H7 (cell line): ENCODE measurements at regions not wholly inside any gene's neighbourhood (a gene's known extent, or its start where the extent isn't known, plus 50 kb on each side); places are given as distances from the start of the nearest gene placed in this dataset.
"Not testable (repeated sequence)": the region's sequence is repeated elsewhere in the genome, so short reads cannot be mapped to it uniquely, and the experiment has no call there.

Experiments
- DNase-seq: peaks from one replicate; pipeline ENCODE4 v3.0.0; 2012
- H3K27me3 ChIP-seq: 2 replicates; pipeline ENCODE4 v1.6.0; 2011; ENCODE audit warnings: mild to moderate bottlenecking, low read length; ENCODE audit not compliant: control insufficient read depth, insufficient read depth
- H3K36me3 ChIP-seq: replicated peaks from 2 replicates; pipeline ENCODE4 v1.5.1; 2011; ENCODE audit warnings: low read length; ENCODE audit not compliant: control insufficient read depth, insufficient read depth
- H3K4me3 ChIP-seq: 2 replicates; pipeline ENCODE4 v1.5.1; 2011; ENCODE audit warnings: low read depth, mild to moderate bottlenecking, control low read depth, low read length, moderate library complexity; ENCODE audit not compliant: insufficient read depth

DNA sequence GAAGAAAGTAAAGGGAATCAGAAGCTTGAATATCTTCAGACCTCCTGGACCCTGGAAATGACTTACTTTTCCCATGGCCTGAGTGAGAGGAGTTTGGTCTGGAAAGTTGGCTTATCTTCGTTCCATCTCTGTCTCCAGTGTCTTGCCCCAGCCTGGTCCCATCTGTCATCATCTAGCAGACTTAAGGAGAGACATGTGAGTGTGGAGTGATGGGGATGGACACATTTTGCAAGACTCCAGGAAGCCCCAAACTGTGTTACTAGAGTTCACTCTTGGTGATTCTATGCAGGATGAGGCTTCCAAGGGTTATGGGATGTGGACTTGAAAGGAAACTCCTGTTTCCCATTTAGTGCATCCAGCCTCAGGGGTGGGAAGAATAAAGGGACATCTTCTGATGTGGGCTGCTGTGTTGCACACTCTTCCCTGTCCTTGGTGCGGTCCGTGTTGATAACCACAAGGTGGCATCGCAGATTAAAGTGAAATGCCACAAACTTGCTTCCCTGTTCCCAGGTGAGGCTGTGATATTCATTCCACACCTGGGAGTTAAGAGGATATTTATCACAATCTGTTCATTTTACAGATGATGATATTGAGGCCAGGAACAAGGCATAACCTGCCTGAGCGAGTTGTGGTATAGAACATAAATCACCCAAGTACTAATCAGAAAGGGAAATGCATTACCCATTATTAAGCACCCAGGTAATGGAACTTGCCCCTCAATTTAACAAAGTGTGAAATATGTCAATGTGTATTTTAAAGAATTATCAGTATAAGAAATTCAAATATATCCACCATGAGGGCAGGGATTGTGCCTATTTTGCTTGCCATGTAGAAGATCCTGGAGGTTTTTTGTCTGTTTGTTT is 269.9 kb upstream of the PAPPA start:
- no peaks in the 10 kb centered on the region for H3K36me3 ChIP-seq
- no peak overlapping the region for H3K4me3 ChIP-seq
- no peaks in the 10 kb centered on the region for H3K27me3 ChIP-seq
- DNase-seq: peak; percentile 4

DNA sequence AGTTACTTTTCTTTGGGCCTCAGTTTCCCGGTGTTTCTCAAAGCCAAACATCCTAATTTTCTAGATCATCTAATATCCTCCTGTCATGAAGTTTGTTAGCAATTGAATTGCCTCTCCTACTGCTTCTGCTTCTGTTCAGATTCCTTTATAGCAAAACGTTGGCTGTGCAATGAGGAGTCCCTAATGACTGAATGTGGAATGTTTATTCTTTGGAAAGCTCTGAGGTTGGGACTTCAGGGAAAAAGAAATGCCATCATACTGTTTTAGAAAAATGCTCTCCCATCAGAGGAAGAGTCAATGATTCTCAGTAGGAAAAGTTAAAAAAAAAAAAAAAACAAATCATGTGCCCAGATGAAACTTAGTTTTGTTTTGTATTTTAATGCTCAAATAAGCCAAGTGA is 268.7 kb upstream of the PAPPA start:
- H3K4me3 ChIP-seq: no peak overlapping the region

DNA sequence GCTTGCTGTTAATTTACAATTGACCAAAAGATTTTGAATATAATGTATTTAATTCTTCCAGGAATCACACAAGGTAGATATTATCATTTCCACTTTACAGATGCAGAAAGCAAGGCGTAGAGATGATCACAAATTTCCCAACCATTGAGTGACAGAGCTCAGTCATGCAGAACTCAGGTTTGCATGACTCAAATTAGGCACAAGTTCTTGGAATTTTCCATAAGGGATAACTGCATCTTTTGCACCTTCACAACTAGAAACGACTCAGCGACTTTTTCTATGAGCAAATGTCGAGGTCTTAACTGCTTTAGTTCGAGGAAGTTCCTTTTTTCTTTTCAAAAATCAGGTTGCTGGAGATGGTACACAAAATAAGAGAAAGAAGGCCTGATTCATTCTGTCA is 265.5 kb upstream of the PAPPA start:
- no peak for DNase-seq
- Histone ChIP-seq H3K36me3 (no peaks in the 10 kb centered on the region), H3K27me3 (no peaks in the 10 kb centered on the region), H3K4me3 (no peak overlapping the region)

More for the DNA sequence above, 268.7 kb upstream of the PAPPA start:
- Histone ChIP-seq H3K36me3 (no peaks in the 10 kb centered on the region), H3K27me3 (no peaks in the 10 kb centered on the region)
- DNase-seq: no peak

DNA sequence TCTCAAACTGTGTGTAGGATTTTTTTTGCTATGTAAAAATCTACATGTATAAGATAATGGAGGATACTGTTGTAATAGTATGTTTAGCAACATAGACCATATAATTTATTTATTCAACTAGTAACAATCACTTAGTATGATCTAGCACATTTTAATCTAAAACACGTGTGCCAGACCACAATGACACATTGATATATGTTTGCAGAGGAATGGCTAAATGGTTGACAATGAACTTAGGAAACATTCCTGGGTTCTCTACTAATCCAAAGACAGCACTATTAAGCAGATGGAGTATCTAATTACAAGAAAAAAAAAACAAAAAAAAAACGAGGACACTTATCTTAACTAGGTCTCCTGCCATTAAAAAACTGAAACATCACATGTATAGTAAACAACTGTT is 261.7 kb upstream of the PAPPA start:
- no peaks in the 10 kb centered on the region for H3K36me3 ChIP-seq
- no peak for DNase-seq
- no peaks in the 10 kb centered on the region for H3K27me3 ChIP-seq
- H3K4me3 ChIP-seq: no peak overlapping the region

DNA sequence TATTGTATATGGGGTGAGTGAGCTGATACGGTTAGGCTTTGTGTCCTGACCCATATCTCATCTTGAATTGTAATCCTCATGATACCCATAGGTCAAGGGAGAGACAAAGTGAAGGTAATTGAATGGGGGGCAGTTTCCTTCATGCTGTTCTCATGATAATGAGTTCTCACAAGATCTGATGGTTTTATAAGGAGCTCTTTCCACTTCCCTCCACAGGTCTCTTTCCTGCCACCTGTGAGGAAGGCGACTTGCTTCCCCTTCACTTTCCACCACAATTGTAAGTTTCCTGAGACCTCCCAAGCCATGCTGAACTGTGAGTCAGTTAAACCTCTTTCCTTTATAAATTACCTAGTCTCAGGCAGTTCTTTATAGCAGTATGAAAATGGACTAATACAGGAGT is 255.1 kb upstream of the PAPPA start:
- not testable (repeated sequence) for H3K27me3 ChIP-seq, H3K4me3 ChIP-seq, H3K36me3 ChIP-seq, DNase-seq

DNA sequence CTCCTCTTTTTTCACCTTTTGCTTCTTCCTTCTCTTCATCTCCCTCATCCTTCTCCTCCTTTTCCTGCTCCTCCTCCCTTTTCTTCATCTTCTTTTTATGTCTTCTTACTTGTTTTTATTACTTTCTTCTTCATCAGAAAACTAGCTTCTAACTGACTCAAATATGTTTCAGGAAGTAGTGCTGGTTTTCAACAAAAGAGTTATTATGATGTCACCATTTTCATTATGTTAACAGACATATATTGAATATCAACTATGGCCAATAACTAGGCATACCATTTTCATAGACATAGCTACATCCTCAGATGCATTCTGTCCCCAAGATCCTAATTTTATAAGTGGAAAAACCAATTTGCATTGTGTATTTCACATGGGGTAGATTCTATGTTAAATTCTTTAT is 252.9 kb upstream of the PAPPA start:
- no peaks in the 10 kb centered on the region for H3K36me3 ChIP-seq
- DNase-seq: no peak
- no peak overlapping the region for H3K4me3 ChIP-seq
- H3K27me3 ChIP-seq: no peaks in the 10 kb centered on the region

DNA sequence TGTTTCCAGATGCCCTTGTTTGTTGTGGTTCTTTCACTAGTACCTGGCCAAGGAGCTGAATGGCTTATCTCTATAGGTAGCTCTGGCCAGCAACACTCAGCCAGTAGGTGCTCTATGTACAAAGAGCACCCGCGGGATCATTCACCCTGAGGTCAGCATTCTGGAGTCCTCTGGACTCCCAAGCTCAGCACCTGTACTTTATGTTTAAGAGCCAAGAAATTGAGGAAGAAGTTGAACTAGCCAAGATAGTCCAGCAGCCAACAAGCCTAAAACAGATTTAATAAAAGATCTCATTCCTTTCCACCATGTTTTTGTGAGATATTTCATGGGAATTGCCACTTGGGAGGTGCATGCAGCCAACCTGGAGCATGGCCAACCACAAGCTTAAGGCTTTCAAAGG is 242.6 kb upstream of the PAPPA start:
- no peak overlapping the region for H3K4me3 ChIP-seq
- H3K36me3 ChIP-seq: no peaks in the 10 kb centered on the region
- H3K27me3 ChIP-seq: no peaks in the 10 kb centered on the region
- DNase-seq: no peak

DNA sequence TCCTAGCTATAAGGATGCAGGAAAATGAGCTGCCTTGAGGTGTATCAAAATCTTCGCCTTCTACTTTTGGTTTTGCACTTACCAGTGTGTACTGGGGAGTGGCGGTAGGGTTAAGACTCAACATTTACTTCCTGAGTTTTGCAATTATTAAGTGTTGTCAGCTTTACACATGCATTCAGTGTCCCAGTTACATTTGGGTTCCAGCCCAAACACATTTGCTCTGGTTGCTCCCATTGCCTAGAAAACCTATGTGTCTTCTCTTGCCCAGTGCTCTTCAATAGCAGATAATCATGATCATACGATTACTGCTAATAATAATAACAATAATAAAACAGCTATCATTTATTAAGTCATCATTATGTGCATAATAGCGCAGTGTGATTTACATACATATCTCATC is 241.5 kb upstream of the PAPPA start:
- Histone ChIP-seq H3K4me3 (no peak overlapping the region), H3K27me3 (no peaks in the 10 kb centered on the region; the same call in 1 of the 2 replicates), H3K36me3 (no peaks in the 10 kb centered on the region)
- no peak for DNase-seq

DNA sequence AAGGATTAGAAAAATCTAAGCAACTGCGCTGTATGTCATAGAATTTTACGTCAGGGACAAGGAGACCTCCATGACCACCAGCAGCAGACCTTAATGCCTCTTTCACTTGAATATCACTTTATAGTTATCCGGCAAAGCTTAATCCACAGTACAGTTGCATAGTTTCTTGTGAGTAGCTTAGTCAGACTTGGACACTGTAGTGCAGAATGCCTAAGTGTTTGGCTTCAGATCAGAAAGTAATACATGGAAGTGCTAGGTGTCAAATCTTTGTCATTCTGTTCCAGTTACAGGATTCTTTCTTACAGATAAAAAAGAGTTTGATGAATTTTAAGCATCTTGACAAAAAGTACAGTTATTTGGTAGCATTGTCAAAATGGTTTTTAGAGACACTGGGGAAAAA is 239.9 kb upstream of the PAPPA start:
- Histone ChIP-seq H3K4me3 (no peak overlapping the region), H3K27me3 (no peaks in the 10 kb centered on the region; the same call in 1 of the 2 replicates), H3K36me3 (no peaks in the 10 kb centered on the region)
- no peak for DNase-seq

DNA sequence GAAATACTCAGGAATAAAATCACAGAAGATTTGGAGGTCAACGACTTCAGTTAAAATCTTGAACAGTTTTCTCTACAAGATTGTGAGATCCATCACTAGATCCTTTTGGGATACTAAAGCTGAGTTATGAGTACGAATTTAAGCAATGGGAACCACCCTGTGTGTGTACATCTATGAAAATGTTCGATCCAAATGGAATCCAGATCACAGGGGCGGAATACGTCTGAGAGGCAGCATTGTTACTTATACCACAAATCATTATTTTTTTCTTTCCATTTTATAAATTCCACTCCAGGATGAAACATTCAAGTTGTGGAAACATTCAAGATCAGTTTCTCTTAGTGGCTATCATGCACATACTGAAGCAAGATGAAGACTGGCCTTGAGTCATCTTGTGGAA is 239.3 kb upstream of the PAPPA start:
- no peaks in the 10 kb centered on the region; the same call in 1 of the 2 replicates for H3K27me3 ChIP-seq
- no peak for DNase-seq
- no peak overlapping the region for H3K4me3 ChIP-seq
- no peaks in the 10 kb centered on the region for H3K36me3 ChIP-seq

DNA sequence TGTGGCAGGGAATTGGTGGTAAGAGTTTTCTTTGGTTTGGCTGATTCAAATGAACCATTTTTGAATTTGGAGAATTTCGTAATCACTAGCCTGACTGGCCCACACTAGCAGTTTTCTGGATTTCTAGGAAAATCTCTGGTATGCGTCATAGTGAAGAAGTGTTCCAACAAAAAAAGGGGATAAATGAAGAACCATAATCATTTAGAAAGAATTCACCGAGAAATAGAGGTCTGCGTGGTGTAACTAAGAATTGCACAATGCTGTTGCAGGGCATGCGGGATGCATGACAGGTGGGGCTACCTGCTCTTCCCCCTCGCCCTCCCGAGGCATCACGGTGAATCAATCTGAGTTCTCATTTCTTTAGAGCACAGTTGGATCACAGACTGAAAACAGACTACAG is 232.3 kb upstream of the PAPPA start:
- Histone ChIP-seq H3K36me3 (no peaks in the 10 kb centered on the region), H3K27me3 (no peaks in the 10 kb centered on the region; the same call in 1 of the 2 replicates), H3K4me3 (no peak overlapping the region)
- DNase-seq: no peak

DNA sequence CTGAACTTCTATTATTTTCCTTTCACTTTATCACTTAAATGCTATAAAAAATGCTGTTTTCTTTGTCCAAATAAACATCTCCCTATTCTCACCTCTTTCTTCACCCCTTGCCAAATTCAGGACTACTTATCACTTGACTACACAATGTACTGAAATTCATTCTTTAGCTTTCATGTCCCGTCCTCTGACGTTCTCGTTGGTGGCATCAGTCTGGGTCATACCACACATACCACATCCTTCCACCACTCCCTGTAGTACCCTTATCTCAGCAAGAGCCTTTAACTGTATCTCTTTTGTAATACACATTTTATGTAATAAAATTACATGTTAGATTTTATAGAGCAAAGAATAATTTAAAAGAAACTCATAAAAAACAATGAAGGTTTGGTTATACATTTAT is 231.1 kb upstream of the PAPPA start:
- no peak overlapping the region for H3K4me3 ChIP-seq
- DNase-seq: no peak
- no peaks in the 10 kb centered on the region for H3K36me3 ChIP-seq
- H3K27me3 ChIP-seq: no peaks in the 10 kb centered on the region

DNA sequence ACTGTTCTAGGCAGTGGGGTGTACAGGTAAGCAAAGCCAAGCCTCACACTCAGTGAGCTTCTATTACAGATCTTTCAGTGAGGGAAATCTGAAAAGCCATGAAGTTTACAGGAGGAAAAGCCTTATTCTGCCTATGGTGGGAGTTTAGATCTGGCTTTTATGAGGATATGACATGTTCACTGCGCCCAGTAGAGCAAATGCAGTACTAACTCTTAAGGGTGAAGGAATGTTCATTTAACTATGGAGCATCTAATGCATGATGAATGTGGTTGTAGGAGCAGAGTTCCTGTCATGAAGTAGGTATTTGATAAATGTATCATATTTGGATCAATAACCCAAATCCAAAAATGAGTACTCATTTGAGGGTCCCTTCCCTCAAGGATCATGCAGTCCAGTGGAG is 230.2 kb upstream of the PAPPA start:
- Histone ChIP-seq H3K27me3 (no peaks in the 10 kb centered on the region), H3K4me3 (no peak overlapping the region), H3K36me3 (no peaks in the 10 kb centered on the region)
- DNase-seq: no peak

DNA sequence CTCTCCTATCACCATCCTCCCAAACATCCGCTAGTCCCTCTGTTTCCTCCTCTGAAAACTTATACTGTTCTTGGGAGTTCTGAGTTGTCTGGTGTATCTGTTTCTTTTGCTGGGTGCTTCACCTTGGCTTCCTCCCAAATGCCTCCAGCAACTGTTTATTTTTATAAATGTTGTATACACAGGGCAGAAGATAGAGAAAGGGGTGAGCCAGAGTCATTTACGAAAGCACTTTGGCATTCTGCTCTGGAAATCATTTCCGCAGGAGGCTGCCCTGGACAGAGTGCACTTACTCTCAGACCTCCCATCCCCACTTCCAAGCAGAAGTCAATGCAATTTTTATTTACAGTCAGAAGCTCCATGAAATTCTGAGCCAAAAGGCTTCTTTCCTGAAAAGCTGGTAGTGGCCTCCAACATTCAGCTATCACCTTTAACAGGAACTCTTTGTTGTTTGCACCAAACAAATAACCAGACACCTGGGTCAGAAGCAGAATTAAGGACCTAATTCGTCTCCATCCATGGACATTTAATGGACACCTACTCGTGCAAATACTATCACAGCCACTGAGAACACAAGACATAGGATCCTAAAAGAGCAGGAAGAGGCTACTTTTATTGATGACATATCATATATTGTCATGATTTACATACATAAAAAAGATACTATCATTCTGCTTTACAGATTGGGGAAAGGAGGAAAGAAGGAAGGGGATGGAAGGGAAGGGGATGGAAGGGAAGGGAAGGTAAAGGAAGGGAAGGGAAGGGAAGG is 229.5 kb upstream of the PAPPA start:
- H3K27me3 ChIP-seq: no peaks in the 10 kb centered on the region
- H3K4me3 ChIP-seq: no peak overlapping the region
- H3K36me3 ChIP-seq: no peaks in the 10 kb centered on the region
- no peak for DNase-seq

DNA sequence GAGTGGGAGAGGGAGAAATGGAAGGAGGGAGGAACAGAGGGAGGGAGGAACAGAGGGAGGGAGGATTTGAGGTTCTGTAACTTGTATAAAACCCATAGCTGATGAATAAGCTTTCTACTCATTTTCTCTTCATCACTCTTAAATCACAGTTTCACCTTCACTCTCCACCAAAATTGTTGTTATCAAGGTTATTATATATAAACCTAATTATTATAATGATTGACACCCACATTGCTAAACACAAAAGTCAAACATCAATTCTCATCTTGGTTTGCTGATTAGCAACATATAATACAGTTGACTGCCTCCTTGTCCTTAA is 229.0 kb upstream of the PAPPA start:
- H3K27me3 ChIP-seq: no peaks in the 10 kb centered on the region
- H3K4me3 ChIP-seq: no peak overlapping the region
- DNase-seq: no peak
- no peaks in the 10 kb centered on the region for H3K36me3 ChIP-seq
